Immature natural killer cell (primary cell): ENCODE measurements at regions not wholly inside any gene's neighbourhood (a gene's known extent, or its start where the extent isn't known, plus 50 kb on each side); places are given as distances from the start of the nearest gene placed in this dataset.
"Not testable (repeated sequence)": the region's sequence is repeated elsewhere in the genome, so short reads cannot be mapped to it uniquely, and the experiment has no call there.

Experiments used
- DNase-seq, 3 donors: peaks; one replicate each; pipeline ENCODE4 v3.0.0; 2022; ENCODE audit warnings: mixed read lengths in 1 of 3
- H3K27ac Mint-ChIP-seq, 6 donors: one replicate each; pipeline ENCODE4 v1.8.0; 2020; ENCODE audit warnings: mixed read lengths in 6 of 6, mild to moderate bottlenecking in 5 of 6, inconsistent platforms in 4 of 6, moderate library complexity in 3 of 6
- H3K27me3 Mint-ChIP-seq, 3 donors: one replicate each; pipeline ENCODE4 v1.8.0; 2020 to 2021; ENCODE audit warnings: low read depth in 3 of 3, mild to moderate bottlenecking in 3 of 3, mixed read lengths in 3 of 3, moderate library complexity in 3 of 3, inconsistent platforms in 1 of 3
- H3K36me3 Mint-ChIP-seq, 3 donors: one replicate each; pipeline ENCODE4 v1.8.0; 2020; ENCODE audit warnings: mixed read lengths in 3 of 3, inconsistent platforms in 2 of 3, mild to moderate bottlenecking in 2 of 3
- H3K4me1 Mint-ChIP-seq, 2 donors: one replicate each; pipeline ENCODE4 v1.8.0; 2020; ENCODE audit warnings: inconsistent platforms in 2 of 2, mild to moderate bottlenecking in 2 of 2, mixed read lengths in 2 of 2, moderate library complexity in 1 of 2
- H3K4me3 Mint-ChIP-seq, 5 donors: one replicate each; pipeline ENCODE4 v1.8.0; 2020; ENCODE audit warnings: mild to moderate bottlenecking in 5 of 5, mixed read lengths in 5 of 5, inconsistent platforms in 3 of 5, moderate library complexity in 3 of 5
- H3K9me3 Mint-ChIP-seq, 6 donors: one replicate each; pipeline ENCODE4 v1.8.0; 2020; ENCODE audit warnings: mild to moderate bottlenecking in 6 of 6, mixed read lengths in 6 of 6, inconsistent platforms in 4 of 6, moderate library complexity in 3 of 6

DNA sequence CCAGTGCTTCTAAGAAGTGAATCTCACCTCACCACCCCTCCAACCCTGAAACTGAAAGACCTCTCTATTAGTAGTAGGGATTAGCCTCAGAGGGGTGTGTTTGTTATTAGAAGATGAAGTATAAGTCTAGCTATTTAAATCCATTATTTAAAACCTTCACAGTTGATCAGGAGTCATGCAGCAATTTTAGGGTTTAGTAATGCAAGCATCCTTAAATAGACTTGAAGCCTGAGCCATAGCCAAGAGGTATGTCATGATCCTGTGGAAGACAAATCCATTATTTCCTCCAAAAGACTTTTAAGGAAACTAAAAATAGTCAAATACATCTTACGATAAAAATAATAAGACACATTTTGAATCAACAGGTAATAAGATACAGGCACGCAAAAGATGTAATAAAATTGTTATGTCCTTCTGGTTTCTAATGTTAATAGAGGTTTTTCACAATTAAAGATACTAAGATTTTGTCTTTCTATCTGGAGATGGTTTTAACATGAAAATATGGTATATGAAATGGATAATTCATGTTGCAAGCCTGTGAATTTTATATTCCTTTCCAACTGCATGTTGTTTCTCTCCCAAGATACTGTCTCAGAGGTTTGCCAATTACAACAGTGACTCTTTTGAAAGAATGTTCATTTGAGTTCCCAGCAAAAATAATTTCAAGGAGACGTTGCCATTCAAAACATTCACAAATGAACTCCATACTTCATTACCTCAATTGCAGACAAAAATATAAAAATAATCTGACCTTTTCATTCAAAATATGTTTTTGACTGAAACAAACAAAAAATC is 68.0 kb downstream of the LUZP4 start:
- Mint-ChIP-seq H3K27ac (no peak overlapping the region), H3K36me3 (no peaks in the 10 kb centered on the region), H3K9me3 (no peaks in the 10 kb centered on the region), H3K4me1 (peaks cover 9 to 10% of the 10 kb centered on the region in 2 donors), H3K4me3 (no peak overlapping the region), H3K27me3 (peaks cover 0 to 10% (median 10%) of the 10 kb centered on the region in 3 donors)
- DNase-seq: no peak

DNA sequence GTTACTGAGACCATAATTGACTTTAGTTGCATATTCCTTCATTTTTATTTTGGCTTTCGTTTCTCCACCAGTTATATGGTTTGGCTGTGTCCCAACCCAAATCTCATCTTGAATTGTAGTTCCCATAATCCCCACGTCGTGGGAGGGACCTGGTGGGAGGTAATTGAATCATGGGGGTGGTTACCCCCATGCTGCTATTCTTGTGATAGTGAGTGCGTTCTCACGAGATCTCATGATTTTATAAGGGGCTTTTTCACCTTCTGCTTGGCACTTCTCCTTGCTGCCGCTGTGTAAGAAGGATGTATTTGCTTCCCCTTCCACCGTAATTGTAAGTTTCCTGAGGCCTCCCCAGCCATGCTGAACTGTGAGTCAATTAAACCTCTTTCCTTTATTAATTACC is 70.0 kb downstream of the LUZP4 start:
- H3K4me1 Mint-ChIP-seq: peaks cover 24 to 25% of the 10 kb centered on the region in 2 donors
- H3K27ac Mint-ChIP-seq, H3K4me3 Mint-ChIP-seq, H3K9me3 Mint-ChIP-seq, DNase-seq, H3K36me3 Mint-ChIP-seq: not testable (repeated sequence)
- H3K27me3 Mint-ChIP-seq: peaks cover 0 to 18% (median 13%) of the 10 kb centered on the region in 3 donors

DNA sequence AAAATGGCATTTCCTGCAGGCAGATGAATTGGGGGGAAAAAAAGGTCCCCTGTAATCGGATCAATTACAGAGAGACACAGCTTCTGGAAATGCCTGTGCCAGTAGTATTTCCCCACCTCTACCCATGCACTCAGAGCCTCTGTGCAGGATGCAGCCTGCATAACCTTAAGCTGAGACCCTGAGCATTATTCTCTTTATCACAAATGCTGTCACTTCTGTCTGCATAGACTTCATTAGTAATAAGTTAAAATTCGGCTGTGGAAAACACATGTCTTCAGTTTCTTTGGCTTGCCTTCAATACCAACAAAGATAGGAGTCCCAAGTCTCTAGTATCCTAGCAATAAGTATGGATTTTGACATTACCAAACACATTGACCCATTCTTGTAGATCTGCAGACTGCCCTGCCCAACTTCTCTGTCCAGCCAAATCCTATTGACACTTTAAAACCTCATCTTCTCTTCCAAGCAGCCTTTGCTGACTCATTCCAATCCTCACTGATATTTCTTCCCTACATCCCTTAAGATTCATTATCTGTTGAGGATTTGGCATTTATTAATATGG is 70.8 kb downstream of the LUZP4 start:
- H3K27ac Mint-ChIP-seq: no peak overlapping the region
- H3K27me3 Mint-ChIP-seq: peaks cover 0 to 23% (median 13%) of the 10 kb centered on the region in 3 donors
- no peak overlapping the region for H3K4me3 Mint-ChIP-seq
- H3K9me3 Mint-ChIP-seq: no peaks in the 10 kb centered on the region
- peaks cover 0 to 4% (median 0%) of the 10 kb centered on the region in 3 donors for H3K36me3 Mint-ChIP-seq
- DNase-seq: no peak
- peaks cover 25 to 26% of the 10 kb centered on the region in 2 donors for H3K4me1 Mint-ChIP-seq

DNA sequence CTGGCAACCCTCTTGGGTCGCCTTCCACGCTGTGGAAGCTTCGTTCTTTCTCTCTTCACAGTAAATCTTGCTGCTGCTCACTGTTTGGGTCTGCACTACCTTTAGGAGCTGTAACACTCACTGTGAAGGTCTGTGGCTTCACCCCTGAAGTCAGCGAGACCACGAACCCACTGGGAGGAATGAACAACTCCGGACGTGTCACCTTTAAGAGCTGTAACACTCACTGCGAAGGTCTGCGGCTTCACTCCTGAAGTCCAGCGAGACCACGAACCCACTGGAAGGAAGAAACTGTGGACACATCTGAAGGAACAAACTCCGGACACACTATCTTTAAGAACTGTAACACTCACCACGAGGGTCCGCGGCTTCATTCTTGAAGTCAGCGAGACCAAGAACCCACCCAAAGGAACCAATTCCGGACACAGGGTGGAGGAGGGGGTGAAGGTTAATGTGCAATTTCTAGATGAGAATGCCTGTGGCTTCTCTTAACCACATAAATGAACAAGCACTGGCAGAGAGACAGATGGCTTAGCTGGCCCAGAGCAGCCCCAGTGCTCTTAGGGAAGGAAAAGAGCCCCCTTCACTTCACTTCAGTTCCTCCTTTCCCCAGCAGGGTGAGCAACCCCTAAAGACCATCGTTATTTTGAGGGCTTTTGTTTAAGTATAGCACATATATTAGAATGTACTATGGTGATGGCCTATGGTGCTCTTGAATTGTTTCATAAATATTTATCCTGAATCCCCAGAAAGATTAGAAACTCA is 73.0 kb downstream of the LUZP4 start:
- Mint-ChIP-seq H3K4me1 (peaks cover 25 to 26% of the 10 kb centered on the region in 2 donors), H3K27me3 (peaks cover 5 to 28% (median 13%) of the 10 kb centered on the region in 3 donors)
- DNase-seq: peak; percentile 65 to 71 (median 67)

DNA sequence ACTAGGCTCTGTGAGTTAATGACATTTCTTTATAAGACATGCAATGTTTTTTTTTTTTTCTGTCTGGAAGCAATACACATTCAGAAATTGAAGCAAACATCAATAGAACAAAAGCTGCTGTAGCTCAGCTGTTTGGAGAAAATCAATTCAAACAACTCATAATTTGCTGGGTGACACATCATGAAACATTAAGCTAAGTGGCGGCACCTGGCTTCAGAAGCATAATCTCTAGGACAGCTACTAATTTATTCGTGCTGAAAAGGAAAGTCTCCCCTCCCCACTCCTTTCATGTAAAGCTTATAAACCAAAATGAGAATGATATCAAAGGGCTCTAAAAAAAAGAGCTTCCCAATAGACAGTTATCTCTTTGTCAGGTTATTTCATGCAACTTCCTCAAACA is 73.9 kb downstream of the LUZP4 start:
- Mint-ChIP-seq H3K4me3 (peak overlapping the region in 1 of 5 donors; percentile 74), H3K4me1 (peaks cover 25 to 26% of the 10 kb centered on the region in 2 donors), H3K9me3 (no peaks in the 10 kb centered on the region), H3K27ac (no peak overlapping the region), H3K27me3 (peaks cover 5 to 28% (median 13%) of the 10 kb centered on the region in 3 donors), H3K36me3 (peaks cover 0 to 4% (median 0%) of the 10 kb centered on the region in 3 donors)
- DNase-seq: no peak

More for the DNA sequence above, 73.0 kb downstream of the LUZP4 start:
- Mint-ChIP-seq H3K4me3 (peak overlapping the region; percentile 54 to 76 (median 69)), H3K9me3 (no peaks in the 10 kb centered on the region), H3K27ac (peak overlapping the region; percentile 65 to 91 (median 80)), H3K36me3 (peaks cover 0 to 4% (median 0%) of the 10 kb centered on the region in 3 donors)

DNA sequence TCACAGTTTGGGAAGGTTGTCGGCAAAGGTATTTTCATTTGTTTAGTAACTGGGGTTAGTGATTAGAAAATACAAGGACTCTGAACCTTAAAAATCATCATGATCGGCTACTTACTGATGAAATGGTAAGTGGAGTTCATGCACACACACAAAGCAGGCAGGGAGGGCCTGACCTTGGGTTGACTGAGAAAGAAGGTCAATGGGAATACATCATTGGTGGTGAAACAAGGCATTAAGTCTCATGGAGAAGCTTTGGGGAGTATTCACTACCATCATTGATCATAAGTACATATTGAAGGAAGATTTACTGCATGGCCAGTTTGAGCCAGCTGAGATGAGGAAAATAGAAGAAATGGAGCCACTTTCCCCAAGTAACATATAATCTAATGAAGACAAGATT is 74.4 kb downstream of the LUZP4 start:
- no peak overlapping the region for H3K4me3 Mint-ChIP-seq
- DNase-seq: no peak
- H3K36me3 Mint-ChIP-seq: peaks cover 0 to 4% (median 0%) of the 10 kb centered on the region in 3 donors
- peaks cover 5 to 28% (median 13%) of the 10 kb centered on the region in 3 donors for H3K27me3 Mint-ChIP-seq
- no peak overlapping the region for H3K27ac Mint-ChIP-seq
- no peaks in the 10 kb centered on the region for H3K9me3 Mint-ChIP-seq
- peaks cover 25 to 26% of the 10 kb centered on the region in 2 donors for H3K4me1 Mint-ChIP-seq

DNA sequence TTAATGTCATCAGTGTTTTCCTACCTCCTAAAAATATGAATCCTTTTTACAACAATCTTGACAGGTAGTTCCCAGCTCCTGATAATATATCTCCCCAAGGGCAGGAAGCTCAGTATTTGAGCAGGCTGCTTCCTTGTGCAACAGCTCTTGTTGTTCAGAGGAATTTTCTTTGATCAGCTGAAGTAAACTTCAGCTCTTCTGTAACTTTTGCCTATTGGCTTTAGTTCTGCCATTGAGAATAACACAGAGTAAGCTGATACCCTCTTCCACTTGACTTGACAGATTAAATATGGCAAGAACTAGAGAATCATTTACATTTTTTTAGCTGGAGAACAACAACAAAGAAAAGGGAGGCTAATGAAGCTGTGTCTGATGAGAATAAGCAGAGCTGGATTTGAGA is 75.2 kb downstream of the LUZP4 start:
- peaks cover 5 to 32% (median 13%) of the 10 kb centered on the region in 3 donors for H3K27me3 Mint-ChIP-seq
- H3K9me3 Mint-ChIP-seq: no peaks in the 10 kb centered on the region
- no peak overlapping the region for H3K4me3 Mint-ChIP-seq
- H3K4me1 Mint-ChIP-seq: peaks cover 25 to 26% of the 10 kb centered on the region in 2 donors
- H3K27ac Mint-ChIP-seq: no peak overlapping the region
- H3K36me3 Mint-ChIP-seq: peaks cover 0 to 4% (median 0%) of the 10 kb centered on the region in 3 donors
- no peak for DNase-seq

DNA sequence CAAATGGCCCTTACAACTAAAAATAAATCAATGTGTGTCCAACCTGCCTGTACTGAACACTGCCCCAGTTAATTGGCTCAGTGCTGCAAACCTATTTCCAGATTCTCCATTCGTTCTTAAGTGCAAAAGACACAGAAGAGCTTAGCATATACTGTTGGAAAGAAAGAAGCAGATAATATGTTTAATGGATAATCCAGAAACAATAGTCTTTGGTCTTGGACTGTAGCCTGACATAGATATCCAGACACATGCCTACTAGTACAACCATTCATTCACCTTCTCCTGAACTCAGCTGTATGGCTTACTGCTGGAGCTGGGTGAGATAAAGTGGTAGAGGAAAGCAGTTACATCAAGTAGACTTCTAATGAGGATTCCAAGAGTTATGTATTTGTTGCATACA is 77.0 kb downstream of the LUZP4 start:
- peaks cover 5 to 34% (median 13%) of the 10 kb centered on the region in 3 donors for H3K27me3 Mint-ChIP-seq
- peaks cover 0 to 4% (median 0%) of the 10 kb centered on the region in 3 donors for H3K36me3 Mint-ChIP-seq
- H3K9me3 Mint-ChIP-seq: no peaks in the 10 kb centered on the region
- peaks cover 25 to 26% of the 10 kb centered on the region in 2 donors for H3K4me1 Mint-ChIP-seq
- H3K4me3 Mint-ChIP-seq: no peak overlapping the region
- H3K27ac Mint-ChIP-seq: no peak overlapping the region
- no peak for DNase-seq

DNA sequence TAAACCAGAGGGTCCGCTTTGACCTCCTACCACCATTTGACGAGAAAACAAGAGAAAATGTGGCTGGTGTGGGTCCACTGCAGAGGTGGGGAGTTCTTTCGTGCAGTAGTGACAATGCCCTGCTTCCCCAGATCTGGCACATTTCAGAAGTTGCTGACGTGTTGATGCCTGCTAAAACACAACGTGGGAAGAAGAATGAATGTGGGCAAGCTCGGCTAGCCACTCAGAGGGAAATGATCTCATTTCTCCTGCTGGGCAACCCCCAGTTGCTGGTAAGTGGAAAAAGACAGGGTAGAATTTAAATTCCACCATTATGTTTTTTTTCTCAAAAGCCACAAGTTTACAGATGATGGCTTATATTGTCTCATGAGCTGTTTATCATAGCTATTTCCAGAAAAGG is 77.9 kb downstream of the LUZP4 start:
- Mint-ChIP-seq H3K4me1 (peaks cover 16 to 18% of the 10 kb centered on the region in 2 donors), H3K9me3 (peaks cover 0 to under 1% (median 0%) of the 10 kb centered on the region in 6 donors), H3K27ac (no peak overlapping the region), H3K27me3 (peaks cover 5 to 28% (median 6%) of the 10 kb centered on the region in 3 donors), H3K4me3 (no peak overlapping the region), H3K36me3 (peaks cover 0 to 4% (median 0%) of the 10 kb centered on the region in 3 donors)
- DNase-seq: no peak

DNA sequence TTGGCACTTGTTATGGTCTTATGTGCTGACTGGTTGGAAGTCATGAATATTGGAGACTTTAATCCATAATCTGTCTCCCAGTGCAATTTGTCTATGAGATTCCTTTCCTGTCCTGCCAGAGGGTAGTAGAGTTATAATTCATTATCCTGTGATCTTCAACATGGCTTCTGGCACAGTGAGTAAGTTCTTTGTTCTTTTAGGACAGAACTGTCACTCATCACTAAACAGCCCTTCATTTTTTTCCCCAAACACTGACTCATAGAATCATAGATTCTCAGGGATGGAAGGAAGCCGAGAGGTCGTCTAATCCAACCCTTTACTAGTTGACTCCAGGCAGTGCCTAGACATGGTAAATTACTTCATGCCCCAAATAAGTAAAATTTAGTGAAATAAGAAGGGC is 78.4 kb downstream of the LUZP4 start:
- DNase-seq: no peak
- Mint-ChIP-seq H3K9me3 (peaks cover 0 to 2% (median 0%) of the 10 kb centered on the region in 6 donors), H3K27ac (no peak overlapping the region), H3K4me3 (no peak overlapping the region), H3K27me3 (peaks cover 2 to 25% (median 5%) of the 10 kb centered on the region in 3 donors), H3K36me3 (peaks cover 0 to 4% (median 0%) of the 10 kb centered on the region in 3 donors), H3K4me1 (peaks cover 11 to 13% of the 10 kb centered on the region in 2 donors)

DNA sequence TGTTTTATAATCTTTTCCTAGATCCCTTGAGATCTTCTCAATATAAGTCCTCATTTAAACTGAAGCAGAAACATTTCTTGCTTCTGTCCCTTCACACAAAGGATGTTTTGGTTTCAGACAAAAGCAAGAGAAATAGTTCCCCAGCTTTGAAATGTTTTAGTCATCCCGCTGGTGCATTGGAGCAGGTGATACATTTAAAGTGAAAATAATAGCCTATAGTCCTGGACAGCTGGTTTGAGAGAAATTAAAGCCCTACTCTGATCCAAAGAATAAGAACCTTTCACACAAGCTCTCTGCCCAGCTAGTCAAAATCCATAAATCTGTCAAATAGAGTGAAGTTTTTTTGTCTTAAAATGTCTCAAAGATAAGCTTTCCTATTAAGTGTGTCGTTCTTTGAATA is 79.4 kb downstream of the LUZP4 start:
- H3K27me3 Mint-ChIP-seq: peaks cover 2 to 18% (median 5%) of the 10 kb centered on the region in 3 donors
- no peak for DNase-seq
- peaks cover 2 to 3% of the 10 kb centered on the region in 2 donors for H3K4me1 Mint-ChIP-seq
- H3K36me3 Mint-ChIP-seq: peaks cover 0 to 4% (median 0%) of the 10 kb centered on the region in 3 donors
- H3K4me3 Mint-ChIP-seq: no peak overlapping the region
- H3K27ac Mint-ChIP-seq: no peak overlapping the region
- H3K9me3 Mint-ChIP-seq: peaks cover 0 to 2% (median 0%) of the 10 kb centered on the region in 6 donors

DNA sequence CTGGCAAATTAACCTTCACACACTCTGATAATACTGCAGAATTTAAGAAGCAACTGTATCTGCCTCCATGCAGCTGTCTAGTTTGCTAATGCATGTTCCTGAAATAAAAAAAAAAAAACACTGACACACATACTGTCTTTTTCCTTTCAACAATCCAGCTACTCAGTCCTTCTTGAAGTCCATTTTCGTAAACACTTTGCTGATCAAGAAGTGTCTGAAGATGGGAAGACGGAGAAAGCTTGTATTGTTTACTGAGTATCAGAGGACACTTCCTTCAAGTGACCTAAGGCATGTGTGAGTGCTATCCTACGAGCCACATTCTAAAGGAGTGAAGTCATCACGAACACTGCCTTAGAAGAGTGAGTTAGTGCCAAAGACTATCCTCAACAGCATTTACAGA is 82.6 kb downstream of the LUZP4 start:
- peaks cover 0 to 2% (median 0%) of the 10 kb centered on the region in 6 donors for H3K9me3 Mint-ChIP-seq
- no peak for DNase-seq
- H3K27ac Mint-ChIP-seq: no peak overlapping the region
- peaks cover 0 to 14% (median 5%) of the 10 kb centered on the region in 3 donors for H3K27me3 Mint-ChIP-seq
- no peaks in the 10 kb centered on the region for H3K4me1 Mint-ChIP-seq
- no peaks in the 10 kb centered on the region for H3K36me3 Mint-ChIP-seq
- no peak overlapping the region for H3K4me3 Mint-ChIP-seq

DNA sequence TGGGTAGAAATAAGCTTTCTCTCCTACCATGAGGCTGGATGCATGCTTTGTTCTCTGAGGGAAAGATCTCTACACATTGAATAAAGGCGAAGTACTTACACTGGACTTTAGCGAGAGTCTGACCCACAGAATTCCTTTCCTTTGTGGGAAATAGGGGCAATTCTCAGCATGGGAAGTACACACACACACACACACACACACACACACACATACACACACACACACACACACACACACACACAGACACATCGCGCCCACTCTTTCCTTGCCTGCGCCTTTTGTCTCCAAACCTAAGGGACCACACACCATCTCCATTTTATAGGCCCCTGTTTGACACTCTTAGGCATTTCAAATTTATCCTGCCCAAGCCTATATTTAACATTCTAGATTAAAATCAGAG is 83.8 kb downstream of the LUZP4 start:
- H3K27me3 Mint-ChIP-seq: peaks cover 0 to 14% (median 1%) of the 10 kb centered on the region in 3 donors
- no peak overlapping the region for H3K4me3 Mint-ChIP-seq
- no peak for DNase-seq
- no peaks in the 10 kb centered on the region for H3K4me1 Mint-ChIP-seq
- H3K27ac Mint-ChIP-seq: no peak overlapping the region
- H3K36me3 Mint-ChIP-seq: no peaks in the 10 kb centered on the region
- peaks cover 0 to 2% (median 0%) of the 10 kb centered on the region in 6 donors for H3K9me3 Mint-ChIP-seq
